PC-3 (cell line): ENCODE measurements at regions not wholly inside any gene's neighbourhood (a gene's known extent, or its start where the extent isn't known, plus 50 kb on each side); places are given as distances from the start of the nearest gene placed in this dataset.

Experiments used
- EZH2 ChIP-seq: fragments of 300-600 bp; sonication (generic); IDR thresholded peaks from one replicate; pipeline ENCODE4 v1.6.1; 2017; ENCODE audit warnings: antibody characterized with exemption, mild to moderate bottlenecking, low read length; ENCODE audit not compliant: unreplicated experiment
- EZH2phosphoT487 ChIP-seq: fragments of 300-600 bp; sonication (generic); IDR thresholded peaks from 2 replicates; pipeline ENCODE4 v1.6.1; 2018; ENCODE audit warnings: mild to moderate bottlenecking, antibody characterized with exemption, low read length, borderline replicate concordance
- TF ChIP-seq, protein P1 (sequence below): fragments of 300-600 bp; sonication (generic); conservative IDR thresholded peaks from 2 replicates; pipeline ENCODE4 v1.5.1; 2017; ENCODE audit warnings: antibody characterized with exemption, low read depth, mild to moderate bottlenecking, low read length

GRCh38 chr13:51017516-51017915 is 93.6 kb downstream of the C13orf42 start:
- TF ChIP-seq, protein P1, sequence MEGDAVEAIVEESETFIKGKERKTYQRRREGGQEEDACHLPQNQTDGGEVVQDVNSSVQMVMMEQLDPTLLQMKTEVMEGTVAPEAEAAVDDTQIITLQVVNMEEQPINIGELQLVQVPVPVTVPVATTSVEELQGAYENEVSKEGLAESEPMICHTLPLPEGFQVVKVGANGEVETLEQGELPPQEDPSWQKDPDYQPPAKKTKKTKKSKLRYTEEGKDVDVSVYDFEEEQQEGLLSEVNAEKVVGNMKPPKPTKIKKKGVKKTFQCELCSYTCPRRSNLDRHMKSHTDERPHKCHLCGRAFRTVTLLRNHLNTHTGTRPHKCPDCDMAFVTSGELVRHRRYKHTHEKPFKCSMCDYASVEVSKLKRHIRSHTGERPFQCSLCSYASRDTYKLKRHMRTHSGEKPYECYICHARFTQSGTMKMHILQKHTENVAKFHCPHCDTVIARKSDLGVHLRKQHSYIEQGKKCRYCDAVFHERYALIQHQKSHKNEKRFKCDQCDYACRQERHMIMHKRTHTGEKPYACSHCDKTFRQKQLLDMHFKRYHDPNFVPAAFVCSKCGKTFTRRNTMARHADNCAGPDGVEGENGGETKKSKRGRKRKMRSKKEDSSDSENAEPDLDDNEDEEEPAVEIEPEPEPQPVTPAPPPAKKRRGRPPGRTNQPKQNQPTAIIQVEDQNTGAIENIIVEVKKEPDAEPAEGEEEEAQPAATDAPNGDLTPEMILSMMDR = no peak
- TF ChIP-seq EZH2phosphoT487 (no peak), EZH2 (no peak)
